ENCODE measurements at regions not wholly inside any gene's neighbourhood (a gene's known extent, or its start where the extent isn't known, plus 50 kb on each side); places are given as distances from the start of the nearest gene placed in this dataset.

- H3K36me3 ChIP-seq: no peaks in the 10 kb centered on the region
- H3K4me1 ChIP-seq: no peaks in the 10 kb centered on the region
- no peaks in the 10 kb centered on the region for H3K9me3 ChIP-seq
- TF ChIP-seq CTCF (IDR thresholded peaks at IDR 0.05): no peak
- no peak overlapping the region for H3K27ac ChIP-seq
- DNase-seq: no peak
- no peak overlapping the region for H3K4me3 ChIP-seq
- no peaks in the 10 kb centered on the region for H3K27me3 ChIP-seq
- no peak overlapping the region for H3K9ac ChIP-seq (ENCODE audit: low read depth in 2 of 2, low read length in 2 of 2)
- intact Hi-C loops (cut with DNase I): no loop called here
These were observed 415.7 kb upstream of the ROBO2 start for GRCh38 chr3:76624164-76624563.

DNA sequence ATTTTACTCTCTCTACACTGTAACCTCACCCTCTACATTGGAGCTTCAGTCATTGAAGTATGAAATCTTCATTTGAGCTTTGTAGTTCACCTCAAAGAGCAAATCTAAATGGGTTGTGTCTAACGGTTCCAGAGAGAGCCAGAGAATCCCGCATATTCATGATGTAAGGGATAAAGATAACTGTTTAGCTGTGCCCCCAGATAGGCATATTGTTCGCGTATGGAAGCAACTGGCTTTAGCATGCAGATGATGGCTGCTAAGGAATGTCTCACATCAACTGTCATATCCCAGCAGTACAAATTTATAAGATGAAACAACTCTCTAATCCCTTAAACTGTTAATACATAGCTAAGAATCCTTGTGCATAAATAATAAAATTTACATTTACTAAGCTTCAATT is 412.7 kb upstream of the ROBO2 start:
- H3K27ac ChIP-seq: no peak overlapping the region
- H3K4me1 ChIP-seq: no peaks in the 10 kb centered on the region
- no peak overlapping the region for H3K9ac ChIP-seq (ENCODE audit: low read depth in 2 of 2, low read length in 2 of 2)
- no peaks in the 10 kb centered on the region for H3K36me3 ChIP-seq
- no peak overlapping the region for H3K4me3 ChIP-seq
- H3K27me3 ChIP-seq: no peaks in the 10 kb centered on the region
- no peaks in the 10 kb centered on the region for H3K9me3 ChIP-seq
- intact Hi-C loops (cut with DNase I): no loop called here
- no peak for TF ChIP-seq CTCF (IDR thresholded peaks at IDR 0.05)
- no peak for DNase-seq

DNA sequence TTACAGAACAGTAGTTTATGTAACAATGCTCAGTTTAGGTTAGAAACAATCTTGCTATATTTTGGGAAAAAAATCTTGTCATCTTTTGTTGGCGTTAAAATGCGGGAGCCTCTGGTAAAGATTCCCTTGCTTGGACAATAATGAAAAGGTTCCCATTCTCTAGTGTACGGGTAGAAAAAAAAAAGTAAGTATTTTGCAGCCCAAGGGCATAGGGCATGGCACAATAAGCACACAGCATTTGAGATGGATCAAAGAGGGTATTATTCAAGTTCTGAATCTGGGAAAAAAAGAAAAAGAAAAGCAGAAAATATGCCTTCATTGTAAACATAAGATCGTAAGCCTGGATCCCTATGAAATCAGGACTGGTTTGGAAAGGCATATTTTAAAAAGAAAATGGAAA is 408.6 kb upstream of the ROBO2 start:
- H3K36me3 ChIP-seq: no peaks in the 10 kb centered on the region
- no peaks in the 10 kb centered on the region for H3K27me3 ChIP-seq
- no peaks in the 10 kb centered on the region for H3K9me3 ChIP-seq
- TF ChIP-seq CTCF (IDR thresholded peaks at IDR 0.05): no peak
- intact Hi-C loops (cut with DNase I): no loop called here
- H3K27ac ChIP-seq: no peak overlapping the region
- no peaks in the 10 kb centered on the region for H3K4me1 ChIP-seq
- H3K4me3 ChIP-seq: no peak overlapping the region
- H3K9ac ChIP-seq (ENCODE audit: low read depth in 2 of 2, low read length in 2 of 2): no peak overlapping the region
- DNase-seq: no peak

DNA sequence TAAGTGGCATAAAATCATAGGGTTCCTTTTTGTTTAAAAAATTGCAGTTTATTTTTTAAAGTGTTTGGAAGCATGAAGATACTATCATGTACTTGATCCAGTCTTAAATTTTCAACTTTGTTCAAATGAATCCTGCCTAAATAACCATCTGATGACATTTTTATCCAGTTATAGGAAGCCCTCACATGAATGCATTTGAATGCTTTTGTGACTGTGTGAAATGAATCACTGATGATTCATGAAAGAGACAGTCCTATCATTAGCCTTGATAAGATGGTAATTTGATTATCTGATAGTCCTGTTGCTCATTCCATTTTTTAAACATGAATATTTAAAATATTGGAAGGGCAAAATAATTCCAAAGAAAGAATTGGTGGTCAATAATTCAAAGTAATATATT is 401.9 kb upstream of the ROBO2 start:
- Histone ChIP-seq H3K9ac (ENCODE audit: low read depth in 2 of 2, low read length in 2 of 2) (no peak overlapping the region), H3K4me1 (no peaks in the 10 kb centered on the region), H3K4me3 (no peak overlapping the region), H3K27me3 (no peaks in the 10 kb centered on the region), H3K9me3 (no peaks in the 10 kb centered on the region), H3K36me3 (no peaks in the 10 kb centered on the region), H3K27ac (no peak overlapping the region)
- no peak for DNase-seq
- intact Hi-C loops (cut with DNase I): no loop called here
- no peak for TF ChIP-seq CTCF (IDR thresholded peaks at IDR 0.05)

GRCh38 chr3:76643623-76644304 is 396.1 kb upstream of the ROBO2 start:
- intact Hi-C loops (cut with DNase I): no loop called here
- no peak for TF ChIP-seq CTCF (IDR thresholded peaks at IDR 0.05)
- no peaks in the 10 kb centered on the region for H3K27me3 ChIP-seq
- no peaks in the 10 kb centered on the region for H3K4me1 ChIP-seq
- DNase-seq: no peak
- H3K36me3 ChIP-seq: no peaks in the 10 kb centered on the region
- no peaks in the 10 kb centered on the region for H3K9me3 ChIP-seq
- H3K27ac ChIP-seq: no peak overlapping the region
- H3K9ac ChIP-seq (ENCODE audit: low read depth in 2 of 2, low read length in 2 of 2): no peak overlapping the region
- no peak overlapping the region for H3K4me3 ChIP-seq

All from colonic mucosa (tissue), 4 donors.